Stimulated activated CD4-positive, alpha-beta T cell treated with anti-CD3 and anti-CD28 coated beads, Interleukin-15, amount 100 ng/mL, for 48 hours (primary cell): ENCODE measurements at regions not wholly inside any gene's neighbourhood (a gene's known extent, or its start where the extent isn't known, plus 50 kb on each side); places are given as distances from the start of the nearest gene placed in this dataset.
"Not testable (repeated sequence)": the region's sequence is repeated elsewhere in the genome, so short reads cannot be mapped to it uniquely, and the experiment has no call there.

ENCODE experiments used
- DNase-seq, 2 donors: peaks; one replicate each; pipeline ENCODE4 v3.0.0-alpha.2; 2020; ENCODE audit warnings: low read depth in 2 of 2

GRCh38 chr14:41073544-41073943 is 533.1 kb upstream of the LRFN5 start:
- no peak for DNase-seq

GRCh38 chr14:41072776-41073175 is 533.9 kb upstream of the LRFN5 start:
- DNase-seq, result no peak

- DNase-seq, result no peak
These were observed 535.3 kb upstream of the LRFN5 start for GRCh38 chr14:41071351-41071750.

- DNase-seq, result no peak
These were observed 543.9 kb upstream of the LRFN5 start for GRCh38 chr14:41062826-41063225.

GRCh38 chr14:41055589-41055988 is 551.1 kb upstream of the LRFN5 start:
- no peak for DNase-seq

GRCh38 chr14:41051801-41052200 is 554.9 kb upstream of the LRFN5 start:
- DNase-seq, result no peak

- no peak for DNase-seq
These were observed 558.9 kb upstream of the LRFN5 start for GRCh38 chr14:41047763-41048162.

GRCh38 chr14:41037388-41037787 is 569.3 kb upstream of the LRFN5 start:
- DNase-seq, result no peak

- no peak for DNase-seq
These were observed 571.7 kb upstream of the LRFN5 start for GRCh38 chr14:41034969-41035368.

- DNase-seq, result no peak
These were observed 583.7 kb upstream of the LRFN5 start for GRCh38 chr14:41022932-41023331.

- DNase-seq, result no peak
These were observed 590.5 kb upstream of the LRFN5 start for GRCh38 chr14:41016213-41016612.

- DNase-seq, result no peak
These were observed 606.3 kb upstream of the LRFN5 start for GRCh38 chr14:41000350-41000749.

GRCh38 chr14:40989260-40989659 is 617.4 kb upstream of the LRFN5 start:
- DNase-seq, result no peak

GRCh38 chr14:40987481-40987880 is 619.2 kb upstream of the LRFN5 start:
- no peak for DNase-seq

- DNase-seq, result no peak
These were observed 620.0 kb upstream of the LRFN5 start for GRCh38 chr14:40986655-40987054.

GRCh38 chr14:40985584-40985983 is 621.1 kb upstream of the LRFN5 start:
- DNase-seq, result no peak

- no peak for DNase-seq
These were observed 623.1 kb upstream of the LRFN5 start for GRCh38 chr14:40983604-40984003.

- DNase-seq, result no peak
These were observed 625.4 kb upstream of the LRFN5 start for GRCh38 chr14:40981247-40981646.

GRCh38 chr14:40960257-40960656 is 646.4 kb upstream of the LRFN5 start:
- DNase-seq, result not testable (repeated sequence)

GRCh38 chr14:40955131-40955505 is 651.6 kb upstream of the LRFN5 start:
- DNase-seq, result no peak

GRCh38 chr14:40954448-40955130 is 652.1 kb upstream of the LRFN5 start:
- not testable (repeated sequence) for DNase-seq

GRCh38 chr14:40944521-40944920 is 662.2 kb upstream of the LRFN5 start:
- DNase-seq, result no peak

GRCh38 chr14:40936861-40937260 is 669.8 kb upstream of the LRFN5 start:
- DNase-seq, result no peak

GRCh38 chr14:40920380-40920779 is 686.3 kb upstream of the LRFN5 start:
- no peak for DNase-seq
